ENCODE measurements at regions not wholly inside any gene's neighbourhood (a gene's known extent, or its start where the extent isn't known, plus 50 kb on each side); places are given as distances from the start of the nearest gene placed in this dataset.
"Not testable (repeated sequence)": the region's sequence is repeated elsewhere in the genome, so short reads cannot be mapped to it uniquely, and the experiment has no call there.

- H3K36me3 Mint-ChIP-seq = no peaks in the 10 kb centered on the region
- H3K4me3 Mint-ChIP-seq = no peak overlapping the region
- no peaks in the 10 kb centered on the region for H3K4me1 Mint-ChIP-seq (ENCODE audit: low read depth)
- DNase-seq = no peak
- no peaks in the 10 kb centered on the region for H3K9me3 Mint-ChIP-seq
- intact Hi-C loops (cut with micrococcal nuclease) = no loop called here
- no peak overlapping the region for H3K27ac Mint-ChIP-seq
- CTCF ChIA-PET = no interaction called here
- H3K27me3 Mint-ChIP-seq = no peaks in the 10 kb centered on the region
- POLR2A ChIA-PET = no interaction called here
These were observed 281.2 kb downstream of the SLITRK5 start for GRCh38 chr13:87952377-87952776.

DNA sequence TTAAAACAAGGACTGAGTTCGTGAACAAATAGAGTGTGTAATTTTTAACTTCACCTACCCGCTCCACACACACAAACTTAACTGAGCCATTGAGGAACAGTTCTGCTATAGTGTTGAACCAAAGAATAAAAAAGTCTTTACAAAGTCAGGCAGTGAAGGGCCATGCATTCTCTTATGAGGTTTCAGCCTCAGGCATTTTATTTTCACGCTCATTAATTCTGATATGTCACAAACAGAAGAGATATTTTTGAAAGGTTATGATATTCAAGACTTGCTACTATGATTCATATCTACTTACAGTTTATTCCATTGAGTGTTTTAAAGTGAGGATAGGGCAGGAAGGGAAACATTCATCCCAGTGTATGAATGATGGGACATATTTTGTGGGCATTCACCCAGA, 282.2 kb downstream of the SLITRK5 start:
- H3K27me3 Mint-ChIP-seq = no peaks in the 10 kb centered on the region
- intact Hi-C loops (cut with micrococcal nuclease) = no loop called here
- no peak overlapping the region for H3K27ac Mint-ChIP-seq
- no peak overlapping the region for H3K4me3 Mint-ChIP-seq
- ChIA-PET CTCF (no interaction called here), POLR2A (no interaction called here)
- H3K9me3 Mint-ChIP-seq = no peaks in the 10 kb centered on the region
- no peaks in the 10 kb centered on the region for H3K36me3 Mint-ChIP-seq
- H3K4me1 Mint-ChIP-seq (ENCODE audit: low read depth) = no peaks in the 10 kb centered on the region
- no peak for DNase-seq

- POLR2A ChIA-PET = no interaction called here
- no peak overlapping the region for H3K4me3 Mint-ChIP-seq
- intact Hi-C loops (cut with micrococcal nuclease) = no loop called here
These were observed 282.9 kb downstream of the SLITRK5 start for GRCh38 chr13:87954091-87954490.

DNA sequence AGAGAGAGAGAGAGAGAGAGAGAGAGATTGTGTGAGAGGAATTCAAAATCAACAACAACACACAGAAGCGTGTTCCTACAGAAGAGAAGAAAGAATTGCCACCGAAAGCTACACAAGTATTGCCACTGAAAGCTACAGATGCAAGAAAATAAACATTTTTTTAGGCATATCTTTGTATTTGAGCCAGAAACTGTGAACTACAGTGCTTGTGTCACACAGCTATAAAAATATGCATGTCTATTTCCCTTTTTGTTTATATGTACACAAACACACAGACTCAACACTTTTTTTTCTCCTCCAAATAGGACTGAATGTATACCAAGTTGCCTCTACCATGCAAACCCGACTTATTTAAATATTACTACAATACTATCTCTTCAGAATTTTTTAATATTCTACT, 290.4 kb downstream of the SLITRK5 start:
- Mint-ChIP-seq H3K27ac (no peak overlapping the region), H3K9me3 (no peaks in the 10 kb centered on the region), H3K27me3 (no peaks in the 10 kb centered on the region), H3K4me1 (ENCODE audit: low read depth) (no peaks in the 10 kb centered on the region), H3K36me3 (no peaks in the 10 kb centered on the region), H3K4me3 (no peak overlapping the region)
- POLR2A ChIA-PET = no interaction called here
- intact Hi-C loops (cut with micrococcal nuclease) = no loop called here
- CTCF ChIA-PET = no interaction called here
- DNase-seq = no peak

More at GRCh38 chr13:87954091-87954490, 282.9 kb downstream of the SLITRK5 start:
- H3K4me1 Mint-ChIP-seq (ENCODE audit: low read depth) = no peaks in the 10 kb centered on the region
- no peaks in the 10 kb centered on the region for H3K36me3 Mint-ChIP-seq
- no peaks in the 10 kb centered on the region for H3K9me3 Mint-ChIP-seq
- H3K27ac Mint-ChIP-seq = no peak overlapping the region
- CTCF ChIA-PET = no interaction called here
- no peak for DNase-seq
- H3K27me3 Mint-ChIP-seq = no peaks in the 10 kb centered on the region

DNA sequence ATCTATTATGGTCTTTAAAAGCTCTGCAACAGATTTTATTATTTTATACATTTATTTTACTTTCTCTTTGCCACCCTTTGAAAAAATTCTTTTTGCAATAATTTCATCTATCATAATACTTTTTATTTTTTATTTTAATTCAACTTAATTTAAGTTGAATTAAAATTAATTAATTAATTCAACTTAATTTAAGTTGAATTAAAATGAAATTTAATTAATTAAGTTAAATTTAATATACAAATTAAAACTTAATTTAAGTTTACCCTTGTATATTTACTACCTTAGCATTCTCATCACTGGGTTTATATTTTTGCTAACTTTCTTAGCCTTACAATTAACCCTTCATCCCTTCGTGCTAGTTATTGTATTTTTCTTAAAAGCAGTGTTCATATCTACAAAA, 301.4 kb downstream of the SLITRK5 start:
- DNase-seq = no peak
- Mint-ChIP-seq H3K36me3 (no peaks in the 10 kb centered on the region), H3K27ac (no peak overlapping the region), H3K4me3 (no peak overlapping the region), H3K4me1 (ENCODE audit: low read depth) (no peaks in the 10 kb centered on the region), H3K27me3 (no peaks in the 10 kb centered on the region), H3K9me3 (peaks cover 4% of the 10 kb centered on the region)
- CTCF ChIA-PET = no interaction called here
- intact Hi-C loops (cut with micrococcal nuclease) = no loop called here
- POLR2A ChIA-PET = no interaction called here

- intact Hi-C loops (cut with micrococcal nuclease) = no loop called here
- ChIA-PET POLR2A (no interaction called here), CTCF (no interaction called here)
- peaks cover 4% of the 10 kb centered on the region for H3K9me3 Mint-ChIP-seq
- no peaks in the 10 kb centered on the region for H3K36me3 Mint-ChIP-seq
- no peaks in the 10 kb centered on the region for H3K27me3 Mint-ChIP-seq
- no peaks in the 10 kb centered on the region for H3K4me1 Mint-ChIP-seq (ENCODE audit: low read depth)
- H3K27ac Mint-ChIP-seq = no peak overlapping the region
- DNase-seq = no peak
- no peak overlapping the region for H3K4me3 Mint-ChIP-seq
These were observed 303.9 kb downstream of the SLITRK5 start for GRCh38 chr13:87975035-87975434.

- POLR2A ChIA-PET; H3K9me3 Mint-ChIP-seq; H3K27ac Mint-ChIP-seq; CTCF ChIA-PET; intact Hi-C loops (cut with micrococcal nuclease); H3K36me3 Mint-ChIP-seq; DNase-seq; H3K4me1 Mint-ChIP-seq (ENCODE audit: low read depth); H3K4me3 Mint-ChIP-seq; H3K27me3 Mint-ChIP-seq: not testable (repeated sequence)
These were observed 305.5 kb downstream of the SLITRK5 start for GRCh38 chr13:87976650-87977049.

DNA sequence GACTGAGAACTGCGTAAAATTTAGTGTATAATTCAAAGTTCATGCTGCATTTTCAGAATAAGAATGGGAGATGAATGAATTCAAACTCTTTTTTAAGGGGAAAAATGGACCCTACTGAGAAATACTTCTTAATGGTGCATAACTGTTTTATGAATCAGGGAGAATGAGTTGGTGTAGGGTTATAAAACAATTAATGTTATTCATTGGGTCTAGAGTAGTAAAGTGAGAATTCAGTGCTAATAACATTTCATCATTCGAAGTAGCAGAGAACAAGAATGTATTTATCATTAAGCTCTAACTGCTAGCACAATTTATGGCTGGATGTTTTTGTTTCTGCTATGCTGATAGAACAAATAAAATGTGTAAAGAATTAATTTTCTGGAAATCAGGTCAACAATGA, 310.2 kb downstream of the SLITRK5 start:
- Mint-ChIP-seq H3K4me3 (no peak overlapping the region), H3K27me3 (no peaks in the 10 kb centered on the region), H3K9me3 (no peaks in the 10 kb centered on the region)

DNA sequence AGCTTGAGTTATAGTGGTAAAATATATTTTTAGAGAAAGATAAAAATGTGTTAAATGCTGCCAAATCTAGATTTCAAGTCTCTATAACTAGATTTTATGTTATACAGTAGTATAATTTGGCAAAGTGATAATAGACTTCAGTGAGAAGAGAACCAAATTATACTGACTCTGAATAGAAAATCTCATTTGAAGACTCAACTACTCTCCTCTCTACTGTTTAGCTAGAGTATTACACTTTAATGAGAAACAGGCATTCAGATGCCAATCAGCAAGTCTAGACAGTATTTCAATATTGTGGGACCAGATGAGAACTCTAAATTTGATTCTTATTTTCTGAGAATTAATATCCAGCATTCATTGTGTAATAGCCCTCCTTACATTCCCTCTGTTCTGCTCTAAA, 311.2 kb downstream of the SLITRK5 start:
- POLR2A ChIA-PET = no interaction called here
- H3K9me3 Mint-ChIP-seq = peaks cover 2% of the 10 kb centered on the region
- CTCF ChIA-PET = no interaction called here
- no peak for DNase-seq
- H3K27me3 Mint-ChIP-seq = no peaks in the 10 kb centered on the region
- intact Hi-C loops (cut with micrococcal nuclease) = no loop called here
- no peak overlapping the region for H3K27ac Mint-ChIP-seq
- no peaks in the 10 kb centered on the region for H3K36me3 Mint-ChIP-seq
- H3K4me3 Mint-ChIP-seq = no peak overlapping the region
- no peaks in the 10 kb centered on the region for H3K4me1 Mint-ChIP-seq (ENCODE audit: low read depth)

More for the DNA sequence above, 310.2 kb downstream of the SLITRK5 start:
- ChIA-PET POLR2A (no interaction called here), CTCF (no interaction called here)
- intact Hi-C loops (cut with micrococcal nuclease) = no loop called here
- Mint-ChIP-seq H3K36me3 (no peaks in the 10 kb centered on the region), H3K27ac (no peak overlapping the region), H3K4me1 (ENCODE audit: low read depth) (no peaks in the 10 kb centered on the region)
- DNase-seq = no peak

GRCh38 chr13:87986639-87987250, 315.6 kb downstream of the SLITRK5 start:
- Mint-ChIP-seq H3K4me1 (ENCODE audit: low read depth) (no peaks in the 10 kb centered on the region), H3K36me3 (no peaks in the 10 kb centered on the region), H3K27me3 (no peaks in the 10 kb centered on the region), H3K27ac (no peak overlapping the region), H3K4me3 (no peak overlapping the region), H3K9me3 (peaks cover 2% of the 10 kb centered on the region)
- POLR2A ChIA-PET = no interaction called here
- intact Hi-C loops (cut with micrococcal nuclease) = no loop called here
- DNase-seq = no peak
- CTCF ChIA-PET = no interaction called here

GRCh38 chr13:87998081-87998480, 326.9 kb downstream of the SLITRK5 start:
- DNase-seq = no peak
- Mint-ChIP-seq H3K27ac (no peak overlapping the region), H3K9me3 (peaks cover 15% of the 10 kb centered on the region), H3K36me3 (no peaks in the 10 kb centered on the region), H3K27me3 (no peaks in the 10 kb centered on the region), H3K4me3 (no peak overlapping the region), H3K4me1 (ENCODE audit: low read depth) (no peaks in the 10 kb centered on the region)
- POLR2A ChIA-PET = no interaction called here
- intact Hi-C loops (cut with micrococcal nuclease) = no loop called here
- CTCF ChIA-PET = no interaction called here

DNA sequence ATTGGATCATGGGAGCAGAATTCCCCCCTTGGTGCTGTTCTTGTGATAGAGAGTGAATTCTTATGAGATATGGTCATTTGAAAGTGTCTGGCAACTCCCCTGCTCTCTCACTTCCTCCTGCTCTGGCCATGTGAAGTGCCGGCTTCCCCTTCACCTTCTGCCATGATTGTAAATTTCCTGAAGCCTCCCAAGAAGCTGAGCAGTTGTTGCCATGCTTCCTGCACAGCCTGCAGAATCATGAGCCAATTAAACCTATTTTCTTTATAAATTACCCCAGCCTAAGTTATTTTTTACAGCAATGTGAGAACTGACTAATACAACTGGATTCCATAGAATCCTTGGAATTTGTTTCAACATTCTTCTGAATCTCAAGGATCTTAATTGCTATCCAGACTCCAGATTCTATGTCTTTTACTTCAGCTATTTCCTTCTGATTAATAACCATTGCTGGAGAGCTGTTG, 328.1 kb downstream of the SLITRK5 start:
- no peaks in the 10 kb centered on the region for H3K27me3 Mint-ChIP-seq
- no peaks in the 10 kb centered on the region for H3K4me1 Mint-ChIP-seq (ENCODE audit: low read depth)
- POLR2A ChIA-PET = no interaction called here
- no peak overlapping the region for H3K4me3 Mint-ChIP-seq
- DNase-seq = no peak
- H3K36me3 Mint-ChIP-seq = no peaks in the 10 kb centered on the region
- CTCF ChIA-PET = no interaction called here
- intact Hi-C loops (cut with micrococcal nuclease) = no loop called here
- H3K27ac Mint-ChIP-seq = no peak overlapping the region
- H3K9me3 Mint-ChIP-seq = peaks cover 19% of the 10 kb centered on the region

- Mint-ChIP-seq H3K27me3 (no peaks in the 10 kb centered on the region), H3K4me1 (ENCODE audit: low read depth) (no peaks in the 10 kb centered on the region), H3K9me3 (peaks cover 20% of the 10 kb centered on the region), H3K36me3 (no peaks in the 10 kb centered on the region), H3K4me3 (no peak overlapping the region), H3K27ac (no peak overlapping the region)
- DNase-seq = no peak
- intact Hi-C loops (cut with micrococcal nuclease) = no loop called here
- ChIA-PET CTCF (no interaction called here), POLR2A (no interaction called here)
These were observed 328.6 kb downstream of the SLITRK5 start for GRCh38 chr13:87999788-88000187.

DNA sequence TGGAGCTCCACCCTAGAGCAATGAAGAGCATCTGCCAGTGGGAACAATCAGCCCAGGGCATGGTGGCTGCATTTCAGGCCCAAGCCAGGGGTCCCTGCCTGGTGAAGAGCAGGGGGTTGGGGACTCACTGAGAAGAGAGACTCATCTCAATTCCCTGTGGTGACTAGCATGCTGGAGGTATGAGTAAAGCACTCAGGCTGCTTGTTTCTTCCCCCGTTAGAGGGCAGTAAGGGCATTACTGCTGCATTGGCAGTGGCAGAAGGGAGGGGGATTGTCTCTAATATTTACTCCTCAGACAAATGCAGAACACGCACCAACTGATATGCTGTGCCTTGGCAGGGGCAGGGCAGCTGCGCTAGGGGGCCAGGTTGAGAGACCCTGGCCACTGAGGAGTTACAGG, 329.1 kb downstream of the SLITRK5 start:
- no peaks in the 10 kb centered on the region for H3K27me3 Mint-ChIP-seq
- ChIA-PET CTCF (no interaction called here), POLR2A (no interaction called here)
- H3K9me3 Mint-ChIP-seq = peaks cover 20% of the 10 kb centered on the region
- intact Hi-C loops (cut with micrococcal nuclease) = no loop called here
- H3K4me1 Mint-ChIP-seq (ENCODE audit: low read depth) = no peaks in the 10 kb centered on the region
- H3K27ac Mint-ChIP-seq = no peak overlapping the region
- H3K4me3 Mint-ChIP-seq = no peak overlapping the region
- no peak for DNase-seq
- H3K36me3 Mint-ChIP-seq = no peaks in the 10 kb centered on the region
